ENCODE measurements at regions not wholly inside any gene's neighbourhood (a gene's known extent, or its start where the extent isn't known, plus 50 kb on each side); places are given as distances from the start of the nearest gene placed in this dataset.

DNA sequence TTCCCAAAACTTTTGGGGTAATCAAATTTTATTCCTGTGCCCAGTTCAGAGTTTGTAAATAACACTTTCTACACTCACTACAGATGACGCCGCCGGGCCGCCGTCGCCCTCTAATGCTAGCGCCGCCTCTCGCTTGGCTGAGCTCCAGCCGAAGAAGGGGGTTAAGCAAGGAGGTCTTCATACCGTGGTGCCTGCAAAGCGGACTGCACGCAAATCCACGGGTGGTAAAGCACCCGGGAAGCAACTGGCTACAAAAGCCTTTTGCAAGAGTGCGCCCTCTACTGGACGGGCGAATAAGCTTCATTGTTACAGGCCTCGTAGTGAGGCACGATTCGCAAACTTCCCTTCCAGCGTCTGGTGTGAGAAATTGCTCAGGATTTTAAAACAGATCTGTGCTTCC is 280.4 kb downstream of the MEF2C start (continued):
- TF ChIP-seq, protein P1, sequence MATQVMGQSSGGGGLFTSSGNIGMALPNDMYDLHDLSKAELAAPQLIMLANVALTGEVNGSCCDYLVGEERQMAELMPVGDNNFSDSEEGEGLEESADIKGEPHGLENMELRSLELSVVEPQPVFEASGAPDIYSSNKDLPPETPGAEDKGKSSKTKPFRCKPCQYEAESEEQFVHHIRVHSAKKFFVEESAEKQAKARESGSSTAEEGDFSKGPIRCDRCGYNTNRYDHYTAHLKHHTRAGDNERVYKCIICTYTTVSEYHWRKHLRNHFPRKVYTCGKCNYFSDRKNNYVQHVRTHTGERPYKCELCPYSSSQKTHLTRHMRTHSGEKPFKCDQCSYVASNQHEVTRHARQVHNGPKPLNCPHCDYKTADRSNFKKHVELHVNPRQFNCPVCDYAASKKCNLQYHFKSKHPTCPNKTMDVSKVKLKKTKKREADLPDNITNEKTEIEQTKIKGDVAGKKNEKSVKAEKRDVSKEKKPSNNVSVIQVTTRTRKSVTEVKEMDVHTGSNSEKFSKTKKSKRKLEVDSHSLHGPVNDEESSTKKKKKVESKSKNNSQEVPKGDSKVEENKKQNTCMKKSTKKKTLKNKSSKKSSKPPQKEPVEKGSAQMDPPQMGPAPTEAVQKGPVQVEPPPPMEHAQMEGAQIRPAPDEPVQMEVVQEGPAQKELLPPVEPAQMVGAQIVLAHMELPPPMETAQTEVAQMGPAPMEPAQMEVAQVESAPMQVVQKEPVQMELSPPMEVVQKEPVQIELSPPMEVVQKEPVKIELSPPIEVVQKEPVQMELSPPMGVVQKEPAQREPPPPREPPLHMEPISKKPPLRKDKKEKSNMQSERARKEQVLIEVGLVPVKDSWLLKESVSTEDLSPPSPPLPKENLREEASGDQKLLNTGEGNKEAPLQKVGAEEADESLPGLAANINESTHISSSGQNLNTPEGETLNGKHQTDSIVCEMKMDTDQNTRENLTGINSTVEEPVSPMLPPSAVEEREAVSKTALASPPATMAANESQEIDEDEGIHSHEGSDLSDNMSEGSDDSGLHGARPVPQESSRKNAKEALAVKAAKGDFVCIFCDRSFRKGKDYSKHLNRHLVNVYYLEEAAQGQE (IDR thresholded peaks at IDR 0.05; ENCODE audit: low read depth, low read length): no peak
- TF ChIP-seq SIN3A (IDR thresholded peaks at IDR 0.05; ENCODE audit: low read depth, low read length): no peak
- TF ChIP-seq SMC3 (IDR thresholded peaks at IDR 0.05; ENCODE audit: borderline replicate concordance, low read length): peak; percentile 24; the same call in 1 of the 2 replicates
- TF ChIP-seq NFYA (IDR thresholded peaks at IDR 0.05; ENCODE audit: borderline replicate concordance, low read depth, low read length): no peak

DNA sequence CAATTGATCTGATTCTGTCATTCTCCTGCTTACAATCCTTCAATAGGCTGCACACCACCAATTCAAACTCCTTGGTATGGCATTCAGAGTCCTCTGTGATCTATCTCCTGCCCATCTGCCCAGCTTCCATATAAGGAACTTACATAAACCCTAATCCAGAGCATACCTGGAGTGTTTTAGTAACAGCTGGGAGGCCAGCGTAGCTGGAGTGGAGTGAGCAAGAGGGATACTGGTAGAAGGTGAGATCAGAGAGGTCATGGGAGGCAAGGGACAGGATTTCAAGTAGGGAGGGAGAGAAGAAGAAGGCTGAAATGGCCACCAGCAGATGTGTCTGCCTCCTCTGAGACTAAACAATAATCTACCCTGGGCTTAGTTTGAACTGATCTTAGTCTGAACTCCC is 288.5 kb downstream of the MEF2C start:
- Histone ChIP-seq H3K4me3 (no peak overlapping the region), H3K9ac (ENCODE audit: control insufficient read depth, insufficient read depth, low read length) (no peak overlapping the region), H3K4me1 (ENCODE audit: control insufficient read depth, insufficient read depth, low read length) (no peaks in the 10 kb centered on the region), H4K20me1 (ENCODE audit: control insufficient read depth, insufficient read depth) (no peaks in the 10 kb centered on the region), H3K27me3 (replicated peaks in 1 of 2; ENCODE audit: control insufficient read depth in 2 of 2, insufficient read depth in 2 of 2, low read length in 1 of 2) (no peaks in the 10 kb centered on the region), H3K79me2 (ENCODE audit: control insufficient read depth, insufficient read depth, low read length) (no peaks in the 10 kb centered on the region), H3K9me3 (replicated peaks; ENCODE audit: control insufficient read depth, insufficient read depth, low read length) (no peaks in the 10 kb centered on the region), H3K27ac (ENCODE audit: control insufficient read depth, insufficient read depth) (no peak overlapping the region), H3K36me3 (ENCODE audit: control insufficient read depth in 2 of 2, insufficient read depth in 2 of 2, low read length in 1 of 2) (no peaks in the 10 kb centered on the region), H3K4me2 (ENCODE audit: control insufficient read depth, insufficient read depth) (no peak overlapping the region), H2AFZ (ENCODE audit: control insufficient read depth, low read depth, low read length) (no peak overlapping the region)
- no peak for ATAC-seq
- in situ Hi-C loops (cut with MboI): no loop called here
- WGBS (ENCODE audit: insufficient coverage, insufficient replicate concordance, low lambda C conversion rate, missing lambda C conversion rate): 0% methylated on average over 1 of the region's 1 CpG
- CTCF ChIA-PET: no interaction called here
- RAD21 ChIA-PET (ENCODE audit: unreplicated experiment): no interaction called here
- SMC1A ChIA-PET (ENCODE audit: uncharacterized antibody, unreplicated experiment): no interaction called here
- POLR2A ChIA-PET: no interaction called here
- no peak for FAIRE-seq
- DNase-seq (ENCODE audit: low read depth, low spot score): no peak
- no TSS peak for BruUV-seq (replicated peaks)
- intact Hi-C loops (cut with micrococcal nuclease; ENCODE audit: unreplicated experiment): no loop called here
- no peak for TF ChIP-seq CHD2 (IDR thresholded peaks at IDR 0.05; ENCODE audit: borderline replicate concordance, low read depth, low read length)
- no peak for TF ChIP-seq ZBED1 (IDR thresholded peaks at IDR 0.05; ENCODE audit: borderline replicate concordance)
- TF ChIP-seq POLR2AphosphoS2 (IDR thresholded peaks at IDR 0.05; ENCODE audit: low read depth, low read length): no peak
- TF ChIP-seq ATF7 (IDR thresholded peaks at IDR 0.05; ENCODE audit: low read depth): no peak
- TF ChIP-seq HDAC6 (IDR thresholded peaks at IDR 0.05; ENCODE audit: unreplicated experiment): no peak
- TF ChIP-seq, protein P2, sequence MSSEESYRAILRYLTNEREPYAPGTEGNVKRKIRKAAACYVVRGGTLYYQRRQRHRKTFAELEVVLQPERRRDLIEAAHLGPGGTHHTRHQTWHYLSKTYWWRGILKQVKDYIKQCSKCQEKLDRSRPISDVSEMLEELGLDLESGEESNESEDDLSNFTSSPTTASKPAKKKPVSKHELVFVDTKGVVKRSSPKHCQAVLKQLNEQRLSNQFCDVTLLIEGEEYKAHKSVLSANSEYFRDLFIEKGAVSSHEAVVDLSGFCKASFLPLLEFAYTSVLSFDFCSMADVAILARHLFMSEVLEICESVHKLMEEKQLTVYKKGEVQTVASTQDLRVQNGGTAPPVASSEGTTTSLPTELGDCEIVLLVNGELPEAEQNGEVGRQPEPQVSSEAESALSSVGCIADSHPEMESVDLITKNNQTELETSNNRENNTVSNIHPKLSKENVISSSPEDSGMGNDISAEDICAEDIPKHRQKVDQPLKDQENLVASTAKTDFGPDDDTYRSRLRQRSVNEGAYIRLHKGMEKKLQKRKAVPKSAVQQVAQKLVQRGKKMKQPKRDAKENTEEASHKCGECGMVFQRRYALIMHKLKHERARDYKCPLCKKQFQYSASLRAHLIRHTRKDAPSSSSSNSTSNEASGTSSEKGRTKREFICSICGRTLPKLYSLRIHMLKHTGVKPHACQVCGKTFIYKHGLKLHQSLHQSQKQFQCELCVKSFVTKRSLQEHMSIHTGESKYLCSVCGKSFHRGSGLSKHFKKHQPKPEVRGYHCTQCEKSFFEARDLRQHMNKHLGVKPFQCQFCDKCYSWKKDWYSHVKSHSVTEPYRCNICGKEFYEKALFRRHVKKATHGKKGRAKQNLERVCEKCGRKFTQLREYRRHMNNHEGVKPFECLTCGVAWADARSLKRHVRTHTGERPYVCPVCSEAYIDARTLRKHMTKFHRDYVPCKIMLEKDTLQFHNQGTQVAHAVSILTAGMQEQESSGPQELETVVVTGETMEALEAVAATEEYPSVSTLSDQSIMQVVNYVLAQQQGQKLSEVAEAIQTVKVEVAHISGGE (CRISPR knock-in tag; IDR thresholded peaks at IDR 0.05): no peak

All from GM12878 (cell line).